ENCODE measurements at regions not wholly inside any gene's neighbourhood (a gene's known extent, or its start where the extent isn't known, plus 50 kb on each side); places are given as distances from the start of the nearest gene placed in this dataset.

GRCh38 chr18:44599412-44599811 lies 81.3 kb upstream of the SETBP1 start:
- no peaks in the 10 kb centered on the region for H3K9me3 ChIP-seq (ENCODE audit: low read length)
- H3K4me3 ChIP-seq (ENCODE audit: low read length): no peak overlapping the region
- H3K4me1 ChIP-seq (ENCODE audit: insufficient read depth, low read length): peaks cover 9% of the 10 kb centered on the region
- H2AFZ ChIP-seq (ENCODE audit: low read depth, low read length): no peak overlapping the region
- H3K27me3 ChIP-seq (ENCODE audit: insufficient read depth, low read length): no peaks in the 10 kb centered on the region
- H3K36me3 ChIP-seq (ENCODE audit: insufficient read depth, low read length): no peaks in the 10 kb centered on the region

DNA sequence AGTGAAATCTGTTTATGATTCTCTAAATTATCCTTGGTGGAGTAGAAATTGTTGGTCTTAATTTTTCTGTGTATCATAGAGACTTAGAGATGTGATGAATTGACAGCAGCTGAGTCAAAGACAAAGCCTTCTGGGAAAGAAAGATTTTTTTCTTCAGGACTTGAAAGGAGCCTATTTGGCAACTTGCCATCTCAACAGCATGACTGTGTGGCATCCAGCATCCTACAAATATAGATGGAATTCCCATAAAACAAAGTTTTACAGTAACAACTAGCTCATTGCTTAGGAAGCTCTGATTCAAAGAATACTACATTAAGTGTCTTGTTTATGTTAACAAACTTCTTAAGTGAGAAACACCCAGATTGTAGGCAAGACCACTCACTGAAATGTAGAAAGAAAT lies 79.2 kb upstream of the SETBP1 start:
- Histone ChIP-seq H3K27me3 (ENCODE audit: insufficient read depth, low read length) (no peaks in the 10 kb centered on the region), H3K4me3 (ENCODE audit: low read length) (no peak overlapping the region), H3K4me1 (ENCODE audit: insufficient read depth, low read length) (no peaks in the 10 kb centered on the region), H3K36me3 (ENCODE audit: insufficient read depth, low read length) (no peaks in the 10 kb centered on the region), H3K9me3 (ENCODE audit: low read length) (no peaks in the 10 kb centered on the region), H2AFZ (ENCODE audit: low read depth, low read length) (no peak overlapping the region)

GRCh38 chr18:44602380-44602779 lies 78.3 kb upstream of the SETBP1 start:
- H3K9me3 ChIP-seq (ENCODE audit: low read length): no peaks in the 10 kb centered on the region
- H3K4me1 ChIP-seq (ENCODE audit: insufficient read depth, low read length): no peaks in the 10 kb centered on the region
- no peak overlapping the region for H2AFZ ChIP-seq (ENCODE audit: low read depth, low read length)
- H3K4me3 ChIP-seq (ENCODE audit: low read length): no peak overlapping the region
- no peaks in the 10 kb centered on the region for H3K27me3 ChIP-seq (ENCODE audit: insufficient read depth, low read length)
- no peaks in the 10 kb centered on the region for H3K36me3 ChIP-seq (ENCODE audit: insufficient read depth, low read length)

DNA sequence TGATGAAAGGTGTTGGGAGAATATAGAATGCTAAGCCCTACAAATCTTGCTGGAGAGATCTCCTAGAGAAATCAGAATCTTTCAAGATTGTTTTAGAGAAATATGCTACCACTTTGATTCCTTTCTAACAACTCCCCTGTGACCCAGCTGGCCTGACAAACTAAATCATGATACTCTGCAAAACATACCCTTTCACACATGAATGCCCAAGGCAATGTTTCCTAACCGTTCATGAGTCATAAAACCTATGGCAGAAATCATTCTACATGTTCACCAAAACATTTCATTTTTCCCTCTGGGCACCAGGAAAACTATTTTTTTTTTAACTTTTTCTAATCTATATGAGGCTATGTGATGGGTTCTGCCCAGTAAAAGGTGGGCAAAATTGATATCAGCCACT lies 77.8 kb upstream of the SETBP1 start:
- no peaks in the 10 kb centered on the region for H3K9me3 ChIP-seq (ENCODE audit: low read length)
- no peaks in the 10 kb centered on the region for H3K27me3 ChIP-seq (ENCODE audit: insufficient read depth, low read length)
- H3K4me1 ChIP-seq (ENCODE audit: insufficient read depth, low read length): no peaks in the 10 kb centered on the region
- H3K36me3 ChIP-seq (ENCODE audit: insufficient read depth, low read length): no peaks in the 10 kb centered on the region
- no peak overlapping the region for H3K4me3 ChIP-seq (ENCODE audit: low read length)
- no peak overlapping the region for H2AFZ ChIP-seq (ENCODE audit: low read depth, low read length)

DNA sequence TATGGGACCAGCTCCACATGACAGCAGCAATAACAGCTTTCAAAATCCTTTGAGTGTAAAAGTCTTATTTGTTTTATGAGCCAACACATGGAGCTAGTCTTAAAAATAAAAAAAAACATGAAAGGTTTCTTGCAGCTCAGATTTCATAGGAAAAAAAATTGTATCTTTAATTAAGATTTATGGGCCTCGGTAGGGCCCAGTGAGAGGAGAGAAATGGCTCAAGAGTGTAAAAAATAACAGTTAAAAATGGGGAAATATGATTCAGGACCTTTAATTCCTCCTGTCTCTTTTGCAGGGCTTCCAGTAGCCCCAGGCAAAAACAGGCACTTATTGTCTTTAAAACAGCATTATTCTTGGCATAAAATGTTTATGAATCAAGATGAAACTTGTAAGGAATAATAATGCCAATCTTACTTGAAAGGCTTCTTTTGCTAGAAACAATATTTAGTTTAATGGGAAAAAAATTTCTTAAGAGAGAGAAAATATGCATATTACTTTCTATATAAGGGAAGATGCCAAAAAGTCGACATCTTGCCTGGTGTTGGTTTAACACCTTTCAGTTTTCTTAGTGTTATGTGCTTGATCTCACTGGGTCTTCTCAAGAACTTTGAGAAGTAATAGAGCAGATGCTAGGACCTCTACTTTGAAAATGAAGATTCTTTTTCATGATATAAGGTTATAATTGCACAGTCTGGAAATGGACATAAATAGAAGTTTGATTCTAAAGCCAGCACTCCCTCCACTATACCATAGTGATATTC lies 71.3 kb upstream of the SETBP1 start:
- H3K4me1 ChIP-seq (ENCODE audit: insufficient read depth, low read length): no peaks in the 10 kb centered on the region
- H2AFZ ChIP-seq (ENCODE audit: low read depth, low read length): no peak overlapping the region
- H3K27me3 ChIP-seq (ENCODE audit: insufficient read depth, low read length): no peaks in the 10 kb centered on the region
- H3K9me3 ChIP-seq (ENCODE audit: low read length): no peaks in the 10 kb centered on the region
- H3K4me3 ChIP-seq (ENCODE audit: low read length): no peak overlapping the region
- no peaks in the 10 kb centered on the region for H3K36me3 ChIP-seq (ENCODE audit: insufficient read depth, low read length)

- Histone ChIP-seq H3K27me3 (ENCODE audit: insufficient read depth, low read length) (no peaks in the 10 kb centered on the region), H2AFZ (ENCODE audit: low read depth, low read length) (no peak overlapping the region), H3K4me3 (ENCODE audit: low read length) (no peak overlapping the region), H3K9me3 (ENCODE audit: low read length) (no peaks in the 10 kb centered on the region), H3K4me1 (ENCODE audit: insufficient read depth, low read length) (no peaks in the 10 kb centered on the region), H3K36me3 (ENCODE audit: insufficient read depth, low read length) (no peaks in the 10 kb centered on the region)
Observed at GRCh38 chr18:44620812-44621211, 59.9 kb upstream of the SETBP1 start.

DNA sequence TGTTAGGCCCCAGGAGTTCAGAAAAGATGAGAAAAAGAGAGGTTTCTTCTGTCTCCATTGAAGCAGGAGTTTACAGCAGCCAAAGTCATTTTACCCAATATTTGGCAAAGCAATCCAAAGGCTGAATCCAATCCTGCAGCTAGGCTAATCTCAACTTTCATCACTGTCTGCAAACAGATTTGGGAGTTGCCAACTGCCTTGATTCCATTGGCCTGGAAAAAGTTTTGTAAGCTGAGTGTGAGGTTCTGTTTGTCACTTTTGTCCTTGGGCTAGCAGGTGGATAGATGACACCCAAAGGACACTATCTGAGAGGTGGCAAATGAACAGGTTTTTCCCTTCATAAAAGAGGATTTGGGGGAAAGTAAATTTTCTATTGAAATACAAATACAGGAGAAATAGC lies 56.6 kb upstream of the SETBP1 start:
- no peaks in the 10 kb centered on the region for H3K4me1 ChIP-seq (ENCODE audit: insufficient read depth, low read length)
- H2AFZ ChIP-seq (ENCODE audit: low read depth, low read length): no peak overlapping the region
- H3K36me3 ChIP-seq (ENCODE audit: insufficient read depth, low read length): no peaks in the 10 kb centered on the region
- H3K4me3 ChIP-seq (ENCODE audit: low read length): no peak overlapping the region
- no peaks in the 10 kb centered on the region for H3K9me3 ChIP-seq (ENCODE audit: low read length)
- no peaks in the 10 kb centered on the region for H3K27me3 ChIP-seq (ENCODE audit: insufficient read depth, low read length)

DNA sequence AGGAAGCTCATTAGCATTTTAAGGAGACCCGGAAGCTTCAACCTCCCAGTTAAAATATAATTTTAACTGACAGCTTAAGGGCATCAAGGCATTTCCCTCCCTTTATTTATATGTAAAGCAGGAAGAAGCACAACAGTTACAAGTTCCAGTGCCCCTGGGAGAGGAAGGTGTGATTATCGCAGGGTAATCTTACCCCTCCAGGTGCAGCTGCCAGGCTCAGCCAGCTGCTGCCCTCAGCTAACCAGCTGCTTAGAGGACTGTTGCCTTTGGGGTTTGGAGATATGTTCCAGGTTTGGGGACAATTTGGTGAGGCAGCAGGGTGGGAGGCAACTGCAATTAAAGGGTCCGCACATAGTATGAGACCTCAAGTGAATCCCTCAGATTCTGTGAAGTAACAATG lies 55.3 kb upstream of the SETBP1 start:
- H3K36me3 ChIP-seq (ENCODE audit: insufficient read depth, low read length): no peaks in the 10 kb centered on the region
- no peak overlapping the region for H2AFZ ChIP-seq (ENCODE audit: low read depth, low read length)
- no peaks in the 10 kb centered on the region for H3K4me1 ChIP-seq (ENCODE audit: insufficient read depth, low read length)
- H3K4me3 ChIP-seq (ENCODE audit: low read length): no peak overlapping the region
- H3K9me3 ChIP-seq (ENCODE audit: low read length): no peaks in the 10 kb centered on the region
- no peaks in the 10 kb centered on the region for H3K27me3 ChIP-seq (ENCODE audit: insufficient read depth, low read length)

- no peak overlapping the region for H3K4me3 ChIP-seq (ENCODE audit: low read length)
- H3K9me3 ChIP-seq (ENCODE audit: low read length): no peaks in the 10 kb centered on the region
- no peaks in the 10 kb centered on the region for H3K4me1 ChIP-seq (ENCODE audit: insufficient read depth, low read length)
- no peak overlapping the region for H2AFZ ChIP-seq (ENCODE audit: low read depth, low read length)
- no peaks in the 10 kb centered on the region for H3K27me3 ChIP-seq (ENCODE audit: insufficient read depth, low read length)
- H3K36me3 ChIP-seq (ENCODE audit: insufficient read depth, low read length): no peaks in the 10 kb centered on the region
Observed at GRCh38 chr18:44626236-44626635, 54.5 kb upstream of the SETBP1 start.

- no peak overlapping the region for H2AFZ ChIP-seq (ENCODE audit: low read depth, low read length)
- H3K36me3 ChIP-seq (ENCODE audit: insufficient read depth, low read length): no peaks in the 10 kb centered on the region
- no peaks in the 10 kb centered on the region for H3K4me1 ChIP-seq (ENCODE audit: insufficient read depth, low read length)
- H3K9me3 ChIP-seq (ENCODE audit: low read length): no peaks in the 10 kb centered on the region
- no peaks in the 10 kb centered on the region for H3K27me3 ChIP-seq (ENCODE audit: insufficient read depth, low read length)
- H3K4me3 ChIP-seq (ENCODE audit: low read length): no peak overlapping the region
Observed at GRCh38 chr18:44626807-44627206, 53.9 kb upstream of the SETBP1 start.

DNA sequence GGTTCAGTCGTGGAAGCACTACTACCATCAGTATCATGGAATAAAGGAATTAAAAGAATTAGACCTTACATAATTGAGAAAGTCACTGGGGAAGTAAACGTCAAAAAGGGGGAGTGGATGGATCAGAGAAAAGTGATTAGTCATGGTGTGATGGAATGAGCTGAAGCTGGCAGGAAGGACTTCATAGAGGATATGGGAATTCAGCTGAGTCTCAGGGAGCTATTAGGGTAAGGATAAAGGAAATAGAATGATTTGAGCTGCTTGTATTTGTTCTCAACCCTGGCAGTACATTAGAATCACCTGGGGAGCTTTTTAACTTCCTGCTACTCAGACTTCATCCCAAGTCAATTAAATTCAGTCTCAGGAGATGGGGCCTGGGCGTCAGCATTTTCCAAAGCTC lies 53.4 kb upstream of the SETBP1 start:
- H2AFZ ChIP-seq (ENCODE audit: low read depth, low read length): no peak overlapping the region
- no peaks in the 10 kb centered on the region for H3K9me3 ChIP-seq (ENCODE audit: low read length)
- no peak overlapping the region for H3K4me3 ChIP-seq (ENCODE audit: low read length)
- no peaks in the 10 kb centered on the region for H3K36me3 ChIP-seq (ENCODE audit: insufficient read depth, low read length)
- H3K4me1 ChIP-seq (ENCODE audit: insufficient read depth, low read length): no peaks in the 10 kb centered on the region
- H3K27me3 ChIP-seq (ENCODE audit: insufficient read depth, low read length): no peaks in the 10 kb centered on the region

DNA sequence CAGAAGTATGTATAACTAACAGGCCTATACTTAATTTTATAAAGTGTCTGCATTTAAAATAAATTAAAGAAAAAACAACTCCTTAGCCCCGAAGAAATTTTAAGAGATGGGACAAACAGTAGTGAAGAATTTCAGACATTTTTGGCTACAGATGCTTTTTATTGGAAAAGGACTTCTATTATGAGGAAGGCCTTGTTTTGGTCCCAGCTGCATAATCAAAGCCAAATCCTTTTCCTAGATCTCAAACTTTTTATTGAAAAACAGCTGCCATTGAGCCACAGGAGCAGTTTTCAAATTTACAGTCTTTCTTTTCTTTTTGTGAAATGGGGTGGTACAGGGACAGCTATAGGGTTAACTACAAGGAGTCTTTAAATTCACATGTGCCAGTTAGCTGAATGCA lies 51.3 kb upstream of the SETBP1 start:
- H3K4me3 ChIP-seq (ENCODE audit: low read length): no peak overlapping the region
- H3K4me1 ChIP-seq (ENCODE audit: insufficient read depth, low read length): no peaks in the 10 kb centered on the region
- no peaks in the 10 kb centered on the region for H3K9me3 ChIP-seq (ENCODE audit: low read length)
- H3K36me3 ChIP-seq (ENCODE audit: insufficient read depth, low read length): no peaks in the 10 kb centered on the region
- H3K27me3 ChIP-seq (ENCODE audit: insufficient read depth, low read length): no peaks in the 10 kb centered on the region
- H2AFZ ChIP-seq (ENCODE audit: low read depth, low read length): no peak overlapping the region

GRCh38 chr18:44630118-44630517 lies 50.6 kb upstream of the SETBP1 start:
- H3K4me1 ChIP-seq (ENCODE audit: insufficient read depth, low read length): no peaks in the 10 kb centered on the region
- H3K36me3 ChIP-seq (ENCODE audit: insufficient read depth, low read length): no peaks in the 10 kb centered on the region
- no peaks in the 10 kb centered on the region for H3K9me3 ChIP-seq (ENCODE audit: low read length)
- H3K4me3 ChIP-seq (ENCODE audit: low read length): no peak overlapping the region
- no peak overlapping the region for H2AFZ ChIP-seq (ENCODE audit: low read depth, low read length)
- H3K27me3 ChIP-seq (ENCODE audit: insufficient read depth, low read length): no peaks in the 10 kb centered on the region
